ENCODE measurements at regions not wholly inside any gene's neighbourhood (a gene's known extent, or its start where the extent isn't known, plus 50 kb on each side); places are given as distances from the start of the nearest gene placed in this dataset.

- no peak for TF ChIP-seq CTCF (IDR thresholded peaks at IDR 0.05; ENCODE audit: borderline replicate concordance, insufficient read depth, low read depth, low read length)
- H3K4me3 ChIP-seq (ENCODE audit: low read depth, low read length), result no peak overlapping the region
Measured at GRCh38 chr5:173501271-173501670, 115.2 kb downstream of the BOD1 start.

- no peak for TF ChIP-seq CTCF (IDR thresholded peaks at IDR 0.05; ENCODE audit: borderline replicate concordance, insufficient read depth, low read depth, low read length)
- H3K4me3 ChIP-seq (ENCODE audit: low read depth, low read length), result no peak overlapping the region
Measured at GRCh38 chr5:173500213-173500560, 116.3 kb downstream of the BOD1 start.

DNA sequence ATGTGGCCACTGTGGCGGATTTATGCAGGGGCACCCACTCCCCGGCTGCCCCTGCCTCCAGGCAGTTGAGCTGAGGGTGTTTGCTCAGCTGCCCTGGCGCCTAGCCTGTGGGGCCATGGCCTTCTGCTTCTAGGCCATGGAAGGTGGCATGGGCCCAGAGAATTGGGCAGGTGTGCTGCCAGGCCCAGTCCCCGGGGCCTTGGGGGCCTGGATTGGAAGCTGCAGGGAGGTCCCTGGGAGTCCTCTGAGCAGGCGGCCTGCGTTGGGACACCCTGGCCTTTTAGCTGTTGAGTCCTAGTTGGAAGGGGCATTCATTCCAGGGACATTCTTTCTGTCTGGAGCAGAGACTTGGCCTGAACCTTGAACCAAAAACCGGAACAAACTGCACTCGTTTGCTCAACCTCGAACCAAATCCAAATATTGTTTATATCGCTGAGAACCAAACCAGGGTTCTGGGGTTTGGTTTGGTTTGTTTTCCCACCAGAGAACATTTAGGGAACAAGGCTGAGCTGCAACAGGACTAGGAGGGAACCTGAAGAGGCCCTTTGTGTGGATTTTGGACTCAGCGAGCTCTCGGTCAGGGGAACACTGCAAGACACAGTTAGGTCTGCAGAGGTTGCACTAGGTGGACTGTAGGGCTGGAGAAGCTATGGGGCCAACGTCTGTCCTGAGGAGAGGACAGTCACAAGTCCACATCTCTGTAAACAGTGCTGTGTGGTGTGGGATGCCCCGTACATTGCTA, 116.8 kb downstream of the BOD1 start:
- TF ChIP-seq CTCF (IDR thresholded peaks at IDR 0.05; ENCODE audit: borderline replicate concordance, insufficient read depth, low read depth, low read length), result no peak
- no peak overlapping the region for H3K4me3 ChIP-seq (ENCODE audit: low read depth, low read length)

DNA sequence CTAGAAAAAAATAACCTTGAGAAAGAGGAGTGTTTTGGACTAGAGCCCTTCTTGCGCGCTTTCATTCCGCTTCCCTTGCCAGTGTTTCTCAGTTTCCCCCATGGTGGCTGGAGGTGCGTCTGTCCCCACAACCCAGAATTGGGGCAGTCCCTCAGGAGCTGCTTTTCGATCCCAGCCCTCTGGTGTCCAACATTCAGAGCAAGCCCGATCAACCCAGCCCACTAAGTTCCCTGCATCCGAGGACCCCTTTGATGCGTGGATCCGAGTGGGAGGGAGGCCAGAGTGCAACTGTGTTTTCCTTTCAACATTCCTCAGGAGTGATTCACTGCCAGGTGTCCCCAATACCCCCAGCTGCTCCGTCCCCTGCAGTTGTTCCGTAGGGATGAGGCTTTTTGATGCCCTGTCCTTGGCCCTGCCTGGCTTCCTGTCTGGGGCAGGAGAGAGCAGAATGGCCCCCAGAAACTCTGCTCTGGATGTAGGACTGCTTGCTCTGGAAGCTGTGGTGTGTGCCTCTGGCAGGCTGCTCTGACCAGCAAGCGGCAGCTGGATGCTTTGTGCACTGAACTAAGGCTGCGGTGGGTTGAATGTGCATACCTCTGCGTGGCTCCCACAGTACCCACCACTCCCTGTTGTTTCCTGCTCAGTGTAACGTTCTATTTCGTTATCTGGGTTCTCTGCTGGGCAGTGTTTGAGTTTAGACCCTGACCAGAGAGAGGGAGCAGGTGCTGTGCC, 117.5 kb downstream of the BOD1 start:
- H3K4me3 ChIP-seq (ENCODE audit: low read depth, low read length), result no peak overlapping the region
- TF ChIP-seq CTCF (IDR thresholded peaks at IDR 0.05; ENCODE audit: borderline replicate concordance, insufficient read depth, low read depth, low read length), result no peak

DNA sequence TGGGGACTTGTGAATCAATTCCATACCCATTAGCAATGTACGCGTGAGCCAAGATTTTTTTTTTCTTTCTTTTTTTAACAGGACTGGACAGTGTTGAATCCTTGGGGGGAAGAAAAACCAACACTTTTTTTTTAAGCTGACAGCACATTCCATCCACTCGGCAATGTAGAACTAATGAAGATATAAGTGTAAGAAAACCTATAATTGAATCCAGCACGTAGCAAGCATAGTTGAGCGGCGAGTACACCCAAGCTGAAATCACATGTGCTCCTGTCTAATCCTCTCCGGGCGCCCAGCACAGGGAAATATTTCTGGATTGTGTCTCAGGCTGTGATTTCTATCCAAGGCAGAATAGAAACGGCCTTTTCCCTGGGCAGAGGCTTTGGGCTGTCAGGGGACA, 118.2 kb downstream of the BOD1 start:
- no peak for TF ChIP-seq CTCF (IDR thresholded peaks at IDR 0.05; ENCODE audit: borderline replicate concordance, insufficient read depth, low read depth, low read length)
- no peak overlapping the region for H3K4me3 ChIP-seq (ENCODE audit: low read depth, low read length)

DNA sequence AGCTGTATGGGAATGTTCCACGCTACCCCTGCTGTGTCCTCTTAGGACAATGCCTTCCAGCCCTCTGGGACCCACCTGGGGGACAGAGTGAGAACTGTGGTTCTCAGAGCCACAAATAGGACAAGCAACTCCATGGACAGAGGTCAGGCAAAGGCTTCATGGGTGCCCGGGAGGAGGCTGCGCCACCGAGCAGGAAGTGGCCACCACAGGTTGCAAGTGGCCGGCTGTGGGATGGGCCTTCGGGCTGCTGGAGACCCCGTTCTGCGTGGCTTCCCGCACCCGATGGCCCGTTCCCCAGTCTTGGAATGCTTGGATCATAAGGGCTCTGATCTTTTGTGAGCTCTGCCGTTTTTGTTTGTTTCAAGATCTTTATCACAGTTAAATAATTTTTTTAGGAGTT, 118.8 kb downstream of the BOD1 start:
- no peak for TF ChIP-seq CTCF (IDR thresholded peaks at IDR 0.05; ENCODE audit: borderline replicate concordance, insufficient read depth, low read depth, low read length)
- no peak overlapping the region for H3K4me3 ChIP-seq (ENCODE audit: low read depth, low read length)

DNA sequence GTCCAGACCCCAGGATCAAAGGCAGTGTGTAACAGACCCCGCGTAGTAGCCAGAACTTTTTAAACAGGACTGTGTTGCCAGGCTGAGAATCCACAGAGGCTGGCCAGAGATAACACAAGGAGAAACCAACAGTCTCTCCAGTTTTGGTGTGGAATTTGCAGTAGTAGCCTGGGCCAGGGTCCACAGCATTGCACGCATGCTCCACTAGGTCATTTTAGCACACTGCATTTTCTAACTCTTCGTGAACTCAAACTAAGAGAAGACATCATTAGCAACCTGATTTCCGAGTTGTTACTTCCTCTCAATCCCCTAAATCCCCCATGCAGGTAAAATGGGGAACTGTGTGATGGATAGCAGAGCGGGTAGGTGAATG, 119.6 kb downstream of the BOD1 start:
- TF ChIP-seq CTCF (IDR thresholded peaks at IDR 0.05; ENCODE audit: borderline replicate concordance, insufficient read depth, low read depth, low read length), result no peak
- no peak overlapping the region for H3K4me3 ChIP-seq (ENCODE audit: low read depth, low read length)

Measured in GM12875 (cell line).